HG03066 (cell line): ENCODE measurements at regions not wholly inside any gene's neighbourhood (a gene's known extent, or its start where the extent isn't known, plus 50 kb on each side); places are given as distances from the start of the nearest gene placed in this dataset.
A peak's percentile ranks its signal among the peaks of the same experiment; 100 is the strongest.
"Not testable (repeated sequence)": the region's sequence is repeated elsewhere in the genome, so short reads cannot be mapped to it uniquely, and the experiment has no call there.

Source experiments
- ATAC-seq: cut with Tn5 transposase; IDR thresholded peaks from one replicate; pipeline ENCODE4 v1.9.1; 2021; ENCODE audit warnings: low read depth; ENCODE audit not compliant: unreplicated experiment

GRCh38 chr5:148880197-148880596 lies 53.8 kb downstream of the ADRB2 start:
- no peak for ATAC-seq

DNA sequence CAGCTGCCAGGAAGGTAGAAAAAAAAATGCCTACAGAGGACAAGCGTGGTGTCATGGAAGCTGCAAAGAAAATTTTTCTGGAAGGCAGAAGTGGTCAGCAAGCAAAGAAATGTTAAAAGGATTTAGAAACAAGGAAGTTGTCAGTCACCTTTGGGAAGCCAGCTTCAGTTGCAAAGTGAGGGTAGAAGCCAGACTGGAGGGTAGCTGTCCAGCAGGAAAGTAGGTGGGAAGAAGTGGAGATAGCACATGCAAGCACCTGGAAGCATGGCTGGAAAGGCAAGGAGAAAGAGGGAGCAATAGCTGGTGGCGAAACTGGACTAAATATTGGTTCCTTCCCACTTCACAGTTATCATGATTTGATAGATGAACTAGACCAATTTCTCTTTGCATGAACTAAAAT lies 54.3 kb downstream of the ADRB2 start:
- ATAC-seq = no peak

GRCh38 chr5:148882332-148882731 lies 55.9 kb downstream of the ADRB2 start:
- ATAC-seq = no peak

DNA sequence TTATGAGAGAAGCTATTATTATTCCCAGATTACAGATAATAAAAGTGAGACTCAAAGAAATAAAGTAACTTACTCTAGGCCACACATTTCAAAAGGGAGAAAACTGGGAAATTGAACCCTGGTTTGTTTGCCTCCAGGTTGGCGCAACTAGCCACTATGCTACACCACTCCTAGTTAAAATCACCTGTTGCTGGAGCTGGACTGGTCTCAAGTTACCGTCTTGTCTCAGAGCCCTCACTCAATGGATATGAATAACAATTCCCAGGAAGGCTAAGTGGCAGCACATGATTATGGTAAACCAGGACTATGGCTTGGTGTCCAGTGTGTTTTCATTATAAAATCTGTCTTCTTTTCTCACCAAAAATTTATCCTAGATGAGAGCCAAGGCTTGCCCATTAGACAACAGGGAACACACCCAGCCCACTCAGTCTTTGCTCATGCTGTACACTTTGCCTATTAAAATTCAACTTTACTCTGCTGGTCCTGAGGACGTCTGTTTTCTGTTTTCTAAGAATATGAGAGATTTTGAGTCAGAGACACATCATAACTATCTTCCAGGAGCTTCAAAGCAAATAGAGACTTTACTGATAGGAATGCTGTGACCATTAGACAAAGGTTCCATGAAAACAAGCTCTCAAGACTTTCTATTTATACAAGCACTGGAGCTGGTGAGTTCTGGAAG lies 58.1 kb downstream of the ADRB2 start:
- no peak for ATAC-seq

- peak; percentile 59 for ATAC-seq
Observed at GRCh38 chr5:148887123-148887881, 60.9 kb downstream of the ADRB2 start.

DNA sequence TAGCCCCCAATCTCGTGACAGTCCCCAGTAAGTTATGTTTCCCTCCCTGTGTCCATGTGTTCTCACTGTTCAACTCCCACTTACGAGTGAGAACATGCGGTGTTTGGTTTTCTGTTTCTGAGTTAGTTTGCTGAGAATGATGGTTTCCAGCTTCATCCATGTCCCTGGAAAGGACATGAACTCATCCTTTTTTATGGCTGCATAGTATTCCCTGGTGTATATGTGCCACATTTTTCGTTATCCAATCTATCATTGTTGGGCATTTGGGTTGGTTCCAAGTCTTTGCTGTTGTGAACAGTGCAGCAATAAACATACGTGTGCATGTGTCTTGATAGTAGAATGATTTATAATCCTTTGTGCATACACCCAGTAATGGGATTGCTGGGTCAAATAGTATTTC lies 63.5 kb downstream of the ADRB2 start:
- ATAC-seq = not testable (repeated sequence)

GRCh38 chr5:148895441-148895840 lies 69.0 kb downstream of the ADRB2 start:
- not testable (repeated sequence) for ATAC-seq

DNA sequence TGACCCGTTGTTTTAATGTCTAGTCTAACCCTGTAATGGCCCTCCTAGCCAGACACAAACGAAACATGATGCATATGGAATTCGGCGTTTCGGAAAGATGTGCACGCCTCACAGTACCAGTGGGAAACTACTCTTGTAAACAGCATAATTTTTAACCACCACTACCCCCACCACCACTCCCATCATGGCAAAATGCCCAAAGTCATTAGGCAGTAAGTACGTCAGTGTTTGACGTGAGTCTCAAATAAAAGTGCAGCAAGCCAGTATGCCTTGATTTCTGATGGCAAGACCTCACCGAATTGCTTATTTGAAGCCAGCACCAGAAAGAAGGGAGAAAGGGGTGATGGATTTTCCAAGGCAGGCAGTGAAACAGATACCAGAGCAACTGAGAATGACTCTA lies 71.4 kb downstream of the ADRB2 start:
- no peak for ATAC-seq

GRCh38 chr5:148898413-148899075 lies 72.1 kb downstream of the ADRB2 start:
- ATAC-seq = no peak

GRCh38 chr5:148899993-148900392 lies 73.6 kb downstream of the ADRB2 start:
- ATAC-seq = no peak

DNA sequence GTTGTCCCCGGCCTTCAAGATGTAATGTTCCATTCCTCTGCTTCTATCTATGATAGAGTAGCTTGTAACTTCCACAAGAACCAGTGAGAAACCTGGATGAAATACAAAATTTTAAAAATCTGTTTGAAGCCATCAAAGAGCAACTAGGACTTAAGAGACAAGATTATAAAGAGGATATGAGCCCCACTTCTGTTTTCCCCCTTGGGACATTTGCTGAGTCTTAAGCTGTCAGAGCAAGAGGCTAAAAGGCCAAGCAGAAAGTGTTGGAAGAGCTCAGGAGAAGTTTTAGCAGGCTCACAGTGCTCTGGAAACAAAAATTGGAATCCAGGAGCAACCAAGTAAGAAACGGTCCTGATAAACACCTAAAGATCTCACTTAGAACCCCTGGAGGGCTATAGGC lies 76.1 kb downstream of the ADRB2 start:
- no peak for ATAC-seq

GRCh38 chr5:148903587-148903986 lies 77.2 kb downstream of the ADRB2 start:
- ATAC-seq = no peak

DNA sequence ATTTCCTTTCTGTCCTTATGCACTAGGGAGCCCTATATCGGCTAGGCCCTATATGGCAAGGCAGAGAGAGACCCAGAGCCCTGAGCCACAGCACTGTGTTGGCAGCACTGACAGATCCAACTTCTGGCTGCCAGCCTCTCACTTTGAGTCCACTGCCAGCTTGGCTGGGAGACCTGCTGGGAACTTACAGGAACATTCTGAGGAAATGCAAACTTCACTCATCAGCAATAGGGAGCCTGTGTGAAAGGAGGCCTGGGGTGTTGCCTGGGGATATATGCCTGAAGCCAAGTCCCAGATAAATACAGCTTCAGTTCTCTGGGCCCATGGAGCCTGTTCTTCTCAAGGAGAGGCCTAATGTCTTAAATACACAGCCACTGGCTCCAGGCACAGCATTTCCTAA lies 78.0 kb downstream of the ADRB2 start:
- no peak for ATAC-seq

- ATAC-seq = no peak
Observed at GRCh38 chr5:148905541-148905940, 79.1 kb downstream of the ADRB2 start.

DNA sequence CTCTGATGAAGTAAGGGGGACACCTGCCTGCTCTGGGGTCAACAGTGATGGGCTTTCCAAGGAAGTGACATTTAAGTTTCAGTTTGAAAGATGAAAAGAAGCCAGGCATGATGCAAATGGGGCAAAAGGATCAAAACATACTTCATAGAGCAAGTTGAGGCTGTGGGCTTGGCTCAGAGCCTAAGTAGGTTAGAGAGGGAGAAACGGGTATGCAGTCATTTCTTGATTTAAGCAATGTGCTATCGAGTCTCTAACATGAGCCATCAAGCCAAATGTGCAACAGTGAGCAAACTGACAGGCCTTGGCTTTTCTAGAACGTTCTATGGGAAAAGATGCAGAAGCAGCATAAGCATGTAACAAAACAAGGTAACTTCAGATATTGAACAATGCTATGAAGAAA lies 80.6 kb downstream of the ADRB2 start:
- ATAC-seq = no peak

- ATAC-seq = no peak
Observed at GRCh38 chr5:148909040-148909439, 82.6 kb downstream of the ADRB2 start.

DNA sequence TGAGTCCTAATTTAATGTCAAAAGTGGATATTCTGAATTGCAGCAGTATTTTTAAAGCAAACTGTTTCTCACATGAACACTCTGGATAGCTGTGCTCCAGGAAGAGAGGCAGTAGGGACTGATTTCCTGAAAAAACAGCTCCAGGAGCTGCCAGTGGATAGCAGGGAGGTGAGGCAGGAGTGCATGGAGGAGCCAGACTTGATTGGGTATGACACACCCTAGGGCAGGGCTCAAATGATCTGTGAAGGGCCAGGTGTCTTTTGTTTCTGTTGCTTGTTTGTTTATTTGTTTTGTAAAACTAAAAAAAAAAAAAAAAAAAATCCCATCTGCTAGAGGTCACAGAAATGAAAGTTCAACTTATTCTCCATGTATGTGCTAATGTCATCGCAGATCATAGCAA lies 83.4 kb downstream of the ADRB2 start:
- no peak for ATAC-seq

GRCh38 chr5:148910216-148910615 lies 83.8 kb downstream of the ADRB2 start:
- no peak for ATAC-seq

DNA sequence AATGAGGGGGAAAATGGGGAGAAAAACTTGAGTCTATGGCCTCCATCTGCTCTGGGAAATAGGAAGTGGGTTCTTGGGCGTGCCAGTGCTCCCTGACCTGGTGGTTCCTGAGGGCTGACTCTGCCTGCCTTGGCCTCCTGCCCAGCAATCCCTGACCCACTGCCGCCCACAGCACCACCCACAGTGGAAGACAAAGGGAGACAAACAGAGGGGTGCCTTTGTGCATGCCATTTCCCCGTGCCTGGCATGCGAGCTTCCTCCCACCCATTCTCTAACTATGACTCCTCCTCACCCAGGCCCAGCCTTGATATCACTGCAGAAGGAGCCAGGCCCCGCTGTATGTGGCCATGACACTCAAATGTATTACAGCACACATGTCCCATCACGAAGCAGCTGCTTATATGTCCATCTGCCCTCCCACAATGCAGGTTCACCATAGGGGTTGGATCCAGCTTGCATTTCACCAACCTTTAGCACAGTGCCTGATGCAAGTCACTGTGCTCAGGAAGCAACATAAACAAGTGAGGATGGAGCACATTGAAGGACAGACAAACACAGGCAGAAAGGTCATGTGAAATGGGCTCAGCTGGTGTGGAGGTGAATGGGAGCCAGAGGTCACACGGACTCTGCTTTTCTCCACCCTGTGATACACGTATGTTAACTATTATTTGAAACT lies 84.4 kb downstream of the ADRB2 start:
- no peak for ATAC-seq

DNA sequence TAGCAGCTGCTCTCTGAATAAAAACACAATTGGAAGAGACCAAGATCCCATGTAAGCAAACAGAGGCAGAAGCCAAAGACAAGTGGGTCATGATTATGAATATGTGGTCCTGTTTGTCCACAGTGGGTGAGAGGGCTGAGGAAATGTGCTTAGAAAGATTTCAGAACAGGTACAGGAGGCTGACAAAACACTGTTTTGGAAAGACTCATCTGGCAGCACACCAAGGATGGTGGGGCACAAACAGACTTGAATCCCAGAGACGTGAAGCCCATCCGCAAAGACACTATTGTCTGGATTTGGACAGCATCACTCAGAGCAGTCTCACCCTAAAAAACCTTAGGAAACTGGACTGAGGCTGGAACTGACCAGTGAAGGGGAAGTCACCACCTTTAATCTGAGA lies 85.0 kb downstream of the ADRB2 start:
- ATAC-seq = no peak

GRCh38 chr5:148912146-148912545 lies 85.7 kb downstream of the ADRB2 start:
- no peak for ATAC-seq
